Epithelial cell of esophagus (primary cell): ENCODE measurements at regions not wholly inside any gene's neighbourhood (a gene's known extent, or its start where the extent isn't known, plus 50 kb on each side); places are given as distances from the start of the nearest gene placed in this dataset.

ENCODE experiments used
- DNase-seq: peaks from one replicate; pipeline ENCODE4 v3.0.0; 2010; ENCODE audit warnings: low read depth
- H3K4me3 ChIP-seq: 2 replicates; pipeline ENCODE4 v1.5.1; 2011; ENCODE audit warnings: mild to moderate bottlenecking, low read length, control low read depth
- TF ChIP-seq, protein P1 (sequence below): IDR thresholded peaks from 2 replicates; pipeline ENCODE4 v1.5.1; 2011; ENCODE audit warnings: low read depth, mild to moderate bottlenecking, low read length, control low read depth, inconsistent platforms; ENCODE audit not compliant: insufficient read depth; ENCODE audit errors: missing control alignments

GRCh38 chr12:114888448-114888847 is 204.5 kb upstream of the TBX3 start:
- DNase-seq, result peak; percentile 5
- no peak overlapping the region for H3K4me3 ChIP-seq
- TF ChIP-seq, protein P1, sequence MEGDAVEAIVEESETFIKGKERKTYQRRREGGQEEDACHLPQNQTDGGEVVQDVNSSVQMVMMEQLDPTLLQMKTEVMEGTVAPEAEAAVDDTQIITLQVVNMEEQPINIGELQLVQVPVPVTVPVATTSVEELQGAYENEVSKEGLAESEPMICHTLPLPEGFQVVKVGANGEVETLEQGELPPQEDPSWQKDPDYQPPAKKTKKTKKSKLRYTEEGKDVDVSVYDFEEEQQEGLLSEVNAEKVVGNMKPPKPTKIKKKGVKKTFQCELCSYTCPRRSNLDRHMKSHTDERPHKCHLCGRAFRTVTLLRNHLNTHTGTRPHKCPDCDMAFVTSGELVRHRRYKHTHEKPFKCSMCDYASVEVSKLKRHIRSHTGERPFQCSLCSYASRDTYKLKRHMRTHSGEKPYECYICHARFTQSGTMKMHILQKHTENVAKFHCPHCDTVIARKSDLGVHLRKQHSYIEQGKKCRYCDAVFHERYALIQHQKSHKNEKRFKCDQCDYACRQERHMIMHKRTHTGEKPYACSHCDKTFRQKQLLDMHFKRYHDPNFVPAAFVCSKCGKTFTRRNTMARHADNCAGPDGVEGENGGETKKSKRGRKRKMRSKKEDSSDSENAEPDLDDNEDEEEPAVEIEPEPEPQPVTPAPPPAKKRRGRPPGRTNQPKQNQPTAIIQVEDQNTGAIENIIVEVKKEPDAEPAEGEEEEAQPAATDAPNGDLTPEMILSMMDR, result no peak

DNA sequence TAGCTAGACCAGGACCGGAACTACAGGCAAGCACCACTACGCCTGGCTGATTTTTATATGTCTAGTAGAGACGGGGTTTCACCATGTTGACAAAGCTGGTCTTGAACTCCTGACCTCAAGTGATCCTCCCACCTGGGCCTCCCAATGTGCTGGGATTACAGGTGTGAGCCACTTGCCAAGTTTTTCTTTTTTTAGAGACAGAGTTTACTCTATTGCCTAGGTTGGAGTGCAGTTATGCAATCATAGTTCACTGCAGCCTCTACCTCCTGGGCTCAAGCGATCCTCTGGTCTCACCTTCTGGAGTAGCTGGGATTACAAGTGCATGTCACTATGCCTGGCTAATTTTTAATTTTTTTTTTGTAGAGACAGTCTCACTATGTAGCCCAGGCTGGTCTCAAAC is 201.5 kb upstream of the TBX3 start:
- no peak overlapping the region for H3K4me3 ChIP-seq
- no peak for DNase-seq
- TF ChIP-seq, protein P1, result no peak

- TF ChIP-seq, protein P1, result no peak
- no peak overlapping the region for H3K4me3 ChIP-seq
- DNase-seq, result no peak
Observed at GRCh38 chr12:114884575-114884974, 200.6 kb upstream of the TBX3 start.

GRCh38 chr12:114882083-114882482 is 198.1 kb upstream of the TBX3 start:
- TF ChIP-seq, protein P1, result no peak
- no peak overlapping the region for H3K4me3 ChIP-seq
- DNase-seq, result no peak

DNA sequence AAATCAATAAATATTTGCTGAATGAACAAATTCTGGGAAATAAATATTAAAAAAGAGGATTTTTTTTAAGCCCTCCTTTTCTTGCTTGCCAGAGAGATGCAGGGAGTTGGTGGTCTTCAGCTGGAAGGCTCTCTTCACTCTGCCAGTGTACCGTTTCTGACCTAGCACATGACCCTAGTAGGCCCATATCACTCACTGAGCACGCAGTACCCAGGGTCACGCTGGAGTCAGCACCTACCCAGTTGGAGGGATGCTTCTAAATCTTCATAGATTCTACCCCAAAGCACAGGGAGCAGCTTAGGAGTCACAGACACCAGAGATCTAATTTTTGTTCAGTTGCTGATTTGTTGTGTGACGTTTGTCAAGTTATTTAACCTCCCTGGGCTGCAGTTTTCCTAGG is 195.4 kb upstream of the TBX3 start:
- DNase-seq, result no peak
- H3K4me3 ChIP-seq, result no peak overlapping the region
- TF ChIP-seq, protein P1, result no peak

- no peak for DNase-seq
- TF ChIP-seq, protein P1, result no peak
- no peak overlapping the region for H3K4me3 ChIP-seq
Observed at GRCh38 chr12:114878781-114879180, 194.8 kb upstream of the TBX3 start.

DNA sequence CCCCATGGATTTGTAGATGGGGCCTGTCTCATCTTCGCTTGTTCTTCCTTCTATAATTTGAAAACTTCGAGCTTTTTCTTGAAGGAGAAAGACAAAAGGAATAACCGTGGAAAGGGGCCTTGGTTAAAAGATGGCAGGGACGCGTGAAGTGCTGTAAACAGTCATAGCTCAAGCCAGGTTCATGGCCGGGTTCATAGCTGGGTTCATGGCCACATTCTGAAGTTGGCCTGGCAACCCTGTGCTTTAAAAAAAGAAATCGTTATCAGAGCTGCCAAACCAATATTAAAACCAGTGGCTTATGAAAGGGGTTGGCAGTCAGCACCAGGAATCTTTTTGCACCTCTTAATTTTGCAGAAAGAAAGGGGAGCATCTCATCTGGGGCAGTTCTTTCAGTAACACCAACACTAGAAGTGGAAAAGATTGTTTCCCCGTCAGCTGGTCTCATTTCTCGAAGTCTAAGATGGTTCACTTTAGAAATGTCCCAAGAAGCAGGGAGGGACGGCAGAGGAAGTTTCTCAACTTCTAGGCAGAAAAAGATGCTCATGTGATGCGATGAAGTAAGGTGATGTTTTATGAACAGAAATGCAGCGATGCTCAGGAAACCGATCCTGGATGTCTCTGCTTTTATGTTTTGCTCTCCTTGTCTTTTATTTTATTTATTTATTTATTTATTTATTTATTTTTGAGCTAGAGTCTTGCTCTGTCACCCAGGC is 193.1 kb upstream of the TBX3 start:
- no peak overlapping the region for H3K4me3 ChIP-seq
- DNase-seq, result no peak
- TF ChIP-seq, protein P1, result no peak
